ENCODE measurements at regions not wholly inside any gene's neighbourhood (a gene's known extent, or its start where the extent isn't known, plus 50 kb on each side); places are given as distances from the start of the nearest gene placed in this dataset.
"Not testable (repeated sequence)": the region's sequence is repeated elsewhere in the genome, so short reads cannot be mapped to it uniquely, and the experiment has no call there.

DNA sequence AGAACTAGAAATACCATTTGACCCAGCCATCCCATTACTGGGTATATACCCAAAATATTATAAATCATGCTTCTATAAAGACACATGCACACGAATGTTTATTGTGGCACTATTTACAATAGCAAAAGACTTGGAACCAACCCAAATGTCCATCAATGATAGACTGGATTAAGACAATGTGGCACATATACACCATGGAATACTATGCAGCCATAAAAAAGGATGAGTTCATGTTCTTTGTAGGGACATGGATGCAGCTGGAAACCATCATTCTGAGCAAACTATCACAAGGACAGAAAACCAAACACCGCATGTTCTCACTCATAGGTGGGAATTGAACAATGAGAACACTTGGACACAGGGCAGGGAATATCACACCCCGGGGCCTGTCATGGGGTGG, 110.8 kb downstream of the PJA1 start:
- TF ChIP-seq, protein P1, sequence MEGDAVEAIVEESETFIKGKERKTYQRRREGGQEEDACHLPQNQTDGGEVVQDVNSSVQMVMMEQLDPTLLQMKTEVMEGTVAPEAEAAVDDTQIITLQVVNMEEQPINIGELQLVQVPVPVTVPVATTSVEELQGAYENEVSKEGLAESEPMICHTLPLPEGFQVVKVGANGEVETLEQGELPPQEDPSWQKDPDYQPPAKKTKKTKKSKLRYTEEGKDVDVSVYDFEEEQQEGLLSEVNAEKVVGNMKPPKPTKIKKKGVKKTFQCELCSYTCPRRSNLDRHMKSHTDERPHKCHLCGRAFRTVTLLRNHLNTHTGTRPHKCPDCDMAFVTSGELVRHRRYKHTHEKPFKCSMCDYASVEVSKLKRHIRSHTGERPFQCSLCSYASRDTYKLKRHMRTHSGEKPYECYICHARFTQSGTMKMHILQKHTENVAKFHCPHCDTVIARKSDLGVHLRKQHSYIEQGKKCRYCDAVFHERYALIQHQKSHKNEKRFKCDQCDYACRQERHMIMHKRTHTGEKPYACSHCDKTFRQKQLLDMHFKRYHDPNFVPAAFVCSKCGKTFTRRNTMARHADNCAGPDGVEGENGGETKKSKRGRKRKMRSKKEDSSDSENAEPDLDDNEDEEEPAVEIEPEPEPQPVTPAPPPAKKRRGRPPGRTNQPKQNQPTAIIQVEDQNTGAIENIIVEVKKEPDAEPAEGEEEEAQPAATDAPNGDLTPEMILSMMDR (IDR thresholded peaks at IDR 0.05; ENCODE audit: low read depth, low read length, poor library complexity, severe bottlenecking) = not testable (repeated sequence)
- TF ChIP-seq EZH2phosphoT487 (IDR thresholded peaks at IDR 0.05; ENCODE audit: borderline replicate concordance, low read length) = not testable (repeated sequence)

All from DOHH2 (cell line).